ENCODE measurements at regions not wholly inside any gene's neighbourhood (a gene's known extent, or its start where the extent isn't known, plus 50 kb on each side); places are given as distances from the start of the nearest gene placed in this dataset.

DNA sequence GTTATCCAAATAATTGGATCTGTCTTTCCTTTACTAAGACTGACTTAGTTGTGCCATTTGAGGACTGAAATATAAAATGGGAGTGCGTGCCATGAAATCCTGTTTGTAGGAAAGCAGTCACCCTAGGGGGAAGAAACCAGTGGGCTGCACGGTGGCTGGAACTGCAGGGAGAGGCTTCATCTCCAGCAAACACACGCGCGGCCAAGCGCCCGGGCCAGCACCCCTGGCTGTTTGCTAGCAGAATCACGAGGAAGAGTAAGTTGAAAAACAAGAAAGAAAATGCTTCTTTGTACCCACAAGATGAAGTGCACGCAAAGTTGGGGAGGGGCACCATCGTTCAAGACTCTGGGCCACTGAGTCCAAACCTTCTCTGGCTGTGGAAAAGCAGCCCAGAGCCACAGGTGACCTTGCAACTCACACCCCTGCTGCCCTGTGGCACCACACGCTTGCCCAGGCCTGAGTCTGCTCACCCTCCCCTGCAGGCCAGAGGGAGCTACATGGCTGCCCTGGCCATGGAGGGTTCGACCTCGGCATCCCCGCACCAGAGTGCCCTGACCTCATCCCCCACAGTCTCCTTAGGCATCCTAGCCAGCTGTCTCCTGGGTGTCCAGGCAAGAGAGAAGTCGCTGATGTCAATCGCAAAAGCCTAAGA lies 55.2 kb downstream of the IRX2 start:
- DNase-seq: no peak

DNA sequence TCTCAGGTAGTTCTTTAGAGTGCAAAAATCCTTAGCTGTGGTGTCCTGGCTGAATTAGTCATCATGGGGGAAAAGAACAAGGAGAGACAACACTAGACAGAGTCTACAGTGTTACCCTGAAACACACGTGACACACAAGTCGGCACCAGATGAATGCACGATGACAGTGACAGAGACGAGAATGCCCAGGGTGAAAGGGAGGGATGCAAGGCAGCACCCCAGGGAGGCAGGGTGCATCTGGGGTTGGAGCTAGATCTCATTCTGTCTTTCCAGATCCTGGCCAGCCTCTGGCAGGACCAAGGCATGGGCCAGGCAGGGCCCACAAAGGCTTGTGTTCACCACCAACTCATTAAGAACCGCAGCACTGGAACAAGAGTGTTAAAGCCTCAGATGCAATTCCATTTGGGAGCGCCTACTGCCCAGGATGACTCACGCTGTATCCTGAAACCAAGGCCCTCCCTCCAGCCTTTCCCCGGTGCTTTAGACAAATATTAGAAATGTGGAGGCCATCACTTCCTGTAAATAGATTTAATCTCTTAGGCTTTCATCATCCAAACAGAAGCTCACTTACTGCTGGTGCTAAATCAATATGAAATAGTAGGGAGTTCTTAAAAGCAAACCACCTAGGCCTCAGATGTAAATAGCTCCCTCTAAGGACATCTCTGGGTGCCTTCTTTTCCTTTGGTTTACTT lies 56.1 kb downstream of the IRX2 start:
- no peak for DNase-seq

DNA sequence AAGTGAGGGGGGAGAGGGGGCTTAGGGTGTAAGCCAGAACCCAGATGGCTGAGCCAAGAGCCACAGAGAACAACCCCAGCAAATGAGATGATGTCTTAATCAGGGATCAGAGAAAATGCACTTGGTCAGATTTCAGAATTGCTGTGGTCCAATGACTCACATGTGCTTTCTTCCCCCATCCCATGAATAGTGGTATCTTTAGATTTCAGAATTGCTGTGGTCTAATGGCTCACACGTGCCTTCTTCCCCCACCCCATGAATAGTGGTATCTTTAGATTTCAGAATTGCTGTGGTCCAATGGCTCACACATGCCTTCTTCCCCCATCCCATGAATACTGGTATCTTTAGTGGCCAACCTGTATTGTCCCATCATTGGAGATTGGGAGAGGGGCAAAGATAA lies 59.9 kb downstream of the IRX2 start:
- DNase-seq: no peak

DNA sequence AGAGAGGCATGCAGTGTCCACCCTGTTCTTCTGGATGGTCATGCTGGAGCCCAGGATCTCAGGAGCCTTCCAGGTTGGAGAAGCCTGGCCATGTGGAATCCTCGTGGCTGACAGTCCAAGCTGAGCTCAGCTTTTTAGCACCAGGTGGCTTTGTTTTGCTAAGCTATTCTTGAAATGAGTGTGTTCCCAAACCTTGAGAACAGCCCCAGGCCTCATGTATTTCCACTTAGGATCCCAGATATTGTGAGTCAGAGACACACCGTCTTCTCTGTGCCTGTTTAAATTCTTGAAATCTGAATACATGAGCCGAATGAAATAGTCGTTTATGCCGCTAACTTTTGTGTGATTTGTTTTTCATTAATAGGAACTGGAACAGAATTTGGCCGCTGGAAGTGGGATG lies 61.2 kb downstream of the IRX2 start:
- DNase-seq: no peak

DNA sequence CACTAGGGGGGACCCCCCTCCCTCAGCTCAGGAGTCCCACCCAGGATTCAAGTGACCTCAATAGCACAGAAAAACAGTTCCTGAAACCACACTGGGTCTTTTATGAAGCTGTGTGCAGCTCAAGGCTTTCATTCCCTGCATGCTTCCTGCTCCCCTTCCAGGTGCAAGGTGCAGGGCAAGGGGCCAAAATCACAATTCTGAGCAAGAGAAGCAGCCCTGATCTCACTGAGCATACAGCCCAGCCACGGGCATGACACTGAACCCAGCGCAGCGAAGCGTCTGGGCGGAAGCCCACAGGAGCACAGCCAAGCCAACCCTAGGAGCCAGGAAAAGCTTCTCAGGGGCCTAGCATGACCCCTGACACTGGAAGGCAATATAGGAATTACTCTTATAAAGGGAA lies 62.9 kb downstream of the IRX2 start:
- DNase-seq: no peak

DNA sequence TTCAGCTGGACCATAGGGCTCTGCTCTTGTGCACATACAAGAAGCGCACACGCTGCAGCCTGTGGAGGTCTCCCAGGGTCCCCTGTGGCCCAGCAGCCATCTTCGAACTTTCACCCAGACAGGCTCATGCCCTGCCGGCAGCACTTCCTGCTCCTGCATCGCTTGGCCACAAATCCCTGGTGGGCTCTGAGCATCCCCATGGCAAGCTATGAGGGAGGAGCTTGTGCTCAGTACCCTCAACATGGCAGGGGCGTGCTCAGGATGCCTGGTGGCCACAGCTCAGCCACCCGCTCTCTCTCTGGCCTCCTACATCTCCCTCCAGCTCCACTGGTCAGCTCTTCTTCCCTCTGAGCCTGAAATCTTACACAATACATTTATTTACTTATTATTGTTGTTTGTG lies 63.7 kb downstream of the IRX2 start:
- no peak for DNase-seq

DNA sequence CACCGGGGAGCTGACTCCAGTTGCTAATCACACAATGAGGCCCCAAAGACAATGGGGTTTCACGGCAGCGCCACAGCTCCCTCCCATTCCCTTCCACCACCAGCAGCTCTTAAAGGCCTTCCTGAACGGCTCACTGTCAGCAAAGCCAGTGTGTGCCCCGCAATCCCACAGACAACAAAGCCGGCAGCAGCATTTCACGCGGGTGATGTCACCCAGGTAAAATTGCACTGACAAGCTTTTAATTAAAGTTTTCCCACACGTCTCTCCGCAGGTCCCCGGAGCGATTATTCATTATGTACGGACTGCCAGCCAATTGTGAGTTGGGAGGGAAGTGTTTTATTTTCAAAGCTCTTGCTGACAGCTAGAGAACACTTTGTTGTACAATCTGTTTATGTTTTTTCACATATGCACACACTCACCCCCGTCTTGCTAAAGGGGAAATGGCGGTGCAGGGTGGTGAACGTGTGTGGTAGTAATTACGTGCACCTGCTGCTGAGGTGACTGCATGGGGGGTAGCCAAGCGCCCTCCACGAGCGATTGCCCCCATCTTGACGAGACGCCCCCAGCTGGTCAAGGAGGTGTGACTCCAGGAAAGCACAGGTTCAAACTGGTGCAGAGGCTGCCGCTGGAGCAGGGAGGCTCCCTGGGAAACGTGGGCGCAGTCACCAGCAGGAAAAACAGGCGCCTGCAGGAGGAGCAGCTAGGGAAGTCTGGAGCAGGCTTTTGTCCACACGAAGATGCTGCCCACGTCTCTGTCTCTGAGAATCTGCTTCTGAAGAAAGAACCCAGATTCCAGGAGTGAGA lies 65.0 kb downstream of the IRX2 start:
- no peak for DNase-seq

DNA sequence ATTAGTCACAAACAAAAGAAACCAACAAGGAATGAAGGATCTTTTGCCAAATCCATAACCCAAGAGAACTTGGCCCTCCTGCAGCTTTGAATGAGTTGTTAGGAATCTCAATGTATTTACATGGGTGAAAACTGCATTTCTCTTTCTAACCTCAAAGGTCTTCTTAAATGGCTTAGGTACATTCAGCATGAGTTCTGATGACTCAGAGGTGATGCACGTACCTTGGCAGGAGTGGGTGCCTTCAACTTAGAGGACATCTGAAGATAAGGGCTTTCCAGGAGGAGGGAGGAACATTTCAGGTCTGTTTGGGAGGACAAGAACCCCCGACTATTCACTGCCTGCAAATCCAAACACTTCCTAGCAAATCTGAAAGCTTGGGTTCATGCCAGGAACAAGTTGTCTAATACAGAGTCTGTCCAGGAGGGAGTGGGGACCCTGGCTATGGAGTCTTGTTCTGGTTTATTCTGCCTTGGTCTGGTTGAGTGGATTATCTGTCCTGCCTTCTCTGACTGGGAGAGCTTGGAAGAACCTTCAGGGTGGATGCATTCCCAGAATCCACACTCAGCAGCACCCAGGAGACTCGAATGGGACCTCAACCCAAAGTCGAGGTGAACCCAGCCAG lies 65.7 kb downstream of the IRX2 start:
- DNase-seq: no peak

DNA sequence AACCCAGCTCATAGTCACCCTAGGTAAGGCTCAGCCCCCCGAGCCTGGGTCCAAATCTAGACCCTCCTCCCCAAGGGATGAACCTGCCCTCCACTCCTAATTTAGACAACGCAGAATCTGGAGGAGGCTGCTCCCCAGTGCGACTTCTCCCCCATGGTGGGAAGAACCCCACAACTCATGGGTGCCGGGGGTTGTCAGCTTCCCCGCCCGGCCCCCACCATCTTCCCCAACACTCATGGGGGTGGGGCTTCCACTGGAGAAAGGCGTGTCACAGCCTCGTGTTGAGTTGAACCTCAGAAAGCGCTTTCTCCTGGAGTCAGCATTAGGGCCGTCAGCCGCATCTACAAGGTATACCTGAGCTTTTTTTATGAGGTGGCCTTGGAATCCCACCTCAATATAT lies 66.9 kb downstream of the IRX2 start:
- no peak for DNase-seq

DNA sequence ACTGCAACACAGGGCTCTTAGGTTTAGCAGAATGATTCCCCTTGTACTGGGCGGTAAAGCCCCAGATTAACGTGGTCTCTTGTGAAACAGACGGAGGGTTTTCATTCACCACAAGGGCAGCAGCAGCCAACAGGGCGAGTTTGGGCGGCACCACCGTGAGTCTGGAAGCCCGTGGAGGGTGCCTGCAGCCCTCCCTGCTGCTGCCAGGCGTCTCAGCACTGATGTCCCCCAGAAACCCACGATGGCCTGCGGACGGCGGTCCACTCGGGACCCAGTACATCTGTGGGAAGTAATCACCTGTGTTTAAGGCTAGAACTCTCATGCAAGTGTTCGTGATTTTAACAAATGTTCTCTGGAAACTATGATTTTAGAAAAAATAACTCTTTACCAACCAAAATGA lies 67.8 kb downstream of the IRX2 start:
- DNase-seq: no peak

DNA sequence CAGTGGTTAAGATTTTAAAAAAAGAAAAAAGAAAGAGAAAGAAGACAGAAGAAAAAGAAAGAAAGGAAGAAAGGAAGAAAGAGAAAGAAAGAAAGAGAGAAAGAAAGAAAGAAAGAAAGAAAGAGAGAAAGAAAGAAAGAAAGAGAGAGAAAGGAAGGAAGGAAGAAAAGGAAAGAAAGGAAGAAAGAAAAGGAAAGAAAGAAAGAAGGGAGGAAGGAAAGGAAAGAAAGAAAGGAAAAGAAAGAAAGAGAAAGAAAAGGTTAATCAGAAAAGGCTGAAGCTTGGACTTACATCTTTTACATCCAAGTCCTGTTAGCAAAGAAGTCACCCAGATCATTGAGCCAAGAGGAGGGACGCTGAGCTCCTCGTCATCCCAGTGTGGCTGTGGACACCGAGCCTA lies 70.0 kb downstream of the IRX2 start:
- DNase-seq: no peak

DNA sequence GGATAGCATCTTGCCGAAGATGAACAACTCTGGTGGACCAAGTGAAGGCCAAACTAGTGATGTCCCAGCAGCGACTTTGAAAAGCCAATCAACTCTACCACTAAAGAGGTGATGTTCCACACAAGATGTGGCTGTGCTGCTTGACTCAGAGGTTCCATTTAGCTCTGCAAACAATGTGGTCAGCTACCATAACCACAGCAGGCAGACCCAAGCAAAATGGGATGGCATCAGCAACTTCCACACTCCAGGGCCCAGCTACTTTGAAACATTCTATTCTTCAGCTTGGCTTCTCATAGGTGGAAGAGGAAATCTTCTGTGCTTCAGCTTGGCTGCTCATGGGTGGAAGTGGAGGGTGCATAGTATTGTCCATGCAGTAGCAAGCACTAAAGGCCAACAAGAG lies 70.5 kb downstream of the IRX2 start:
- DNase-seq: no peak

DNA sequence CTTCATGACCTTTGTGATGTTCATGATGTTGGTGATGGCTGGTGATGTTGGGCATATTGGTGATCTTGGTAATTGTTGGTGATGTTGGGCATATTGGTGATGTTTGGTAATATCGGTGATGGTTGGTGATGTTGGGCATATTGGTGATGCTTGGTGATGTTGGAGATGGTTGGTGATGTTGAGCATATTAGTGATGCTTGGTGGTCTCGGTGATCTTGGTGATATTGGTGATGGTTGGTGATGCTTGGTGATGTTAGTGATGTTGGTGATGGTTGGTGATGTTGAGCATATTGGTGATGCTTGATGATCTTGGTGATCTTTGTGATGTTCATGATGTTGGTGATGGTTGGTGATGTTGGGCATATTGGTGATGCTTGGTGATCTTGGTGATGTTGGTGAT lies 73.8 kb downstream of the IRX2 start:
- no peak for DNase-seq

DNA sequence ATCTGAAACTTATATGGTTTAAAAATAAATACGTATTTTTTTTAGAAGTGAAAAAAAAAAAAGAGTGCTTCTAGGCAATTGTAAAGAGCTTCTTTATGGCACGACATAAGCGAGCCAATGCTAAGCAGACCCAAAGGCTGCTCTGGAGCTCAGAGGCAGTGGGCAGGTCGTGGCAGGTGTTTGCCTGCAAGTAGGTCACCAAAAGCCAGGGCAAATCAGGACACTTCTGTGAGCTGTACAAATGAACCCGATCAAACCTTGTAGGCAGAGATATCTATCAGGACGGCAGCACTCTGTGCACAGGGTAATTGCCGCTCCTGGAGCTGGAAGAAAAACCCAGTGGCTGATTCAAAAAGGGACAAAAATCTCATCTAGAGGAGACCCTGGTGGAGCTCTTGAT lies 75.9 kb downstream of the IRX2 start:
- no peak for DNase-seq

DNA sequence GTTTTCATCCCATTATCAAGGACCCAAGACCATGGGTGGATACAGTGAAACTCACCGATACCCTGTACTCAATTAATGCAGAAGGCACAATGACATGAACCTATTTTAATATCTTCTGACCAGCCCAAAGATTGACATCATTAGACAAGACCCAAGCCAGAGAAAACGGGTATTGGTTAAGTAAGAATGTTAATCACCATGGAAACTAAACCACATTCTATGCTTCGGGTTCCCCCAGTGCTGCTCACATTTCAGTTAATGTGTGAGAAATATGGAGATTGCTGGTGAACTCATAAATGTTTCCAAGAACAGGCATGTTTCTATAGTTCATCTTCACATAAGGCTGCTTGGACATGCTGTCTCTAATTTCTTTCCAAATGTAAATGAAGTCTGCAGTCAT lies 77.0 kb downstream of the IRX2 start:
- DNase-seq: no peak

DNA sequence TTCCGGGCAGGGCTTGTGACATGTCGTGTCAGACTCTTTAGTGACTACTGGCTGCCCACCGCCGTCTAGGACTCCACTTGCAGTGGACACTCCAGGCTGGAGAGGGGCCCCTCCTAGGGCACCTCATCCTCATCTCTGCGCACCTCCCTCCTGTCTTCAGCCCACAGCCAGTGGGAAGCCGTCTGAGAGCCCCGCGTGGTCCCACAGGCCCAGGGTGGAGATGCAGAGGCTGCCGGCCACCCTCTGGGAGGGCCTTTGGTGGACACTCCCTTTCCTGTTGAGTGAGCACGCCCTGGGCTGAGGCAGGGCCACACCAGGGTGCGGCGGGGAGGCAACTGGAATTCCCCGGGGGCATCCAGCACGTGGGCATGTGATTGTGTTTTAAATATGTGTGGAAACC lies 80.5 kb downstream of the IRX2 start:
- DNase-seq: no peak

DNA sequence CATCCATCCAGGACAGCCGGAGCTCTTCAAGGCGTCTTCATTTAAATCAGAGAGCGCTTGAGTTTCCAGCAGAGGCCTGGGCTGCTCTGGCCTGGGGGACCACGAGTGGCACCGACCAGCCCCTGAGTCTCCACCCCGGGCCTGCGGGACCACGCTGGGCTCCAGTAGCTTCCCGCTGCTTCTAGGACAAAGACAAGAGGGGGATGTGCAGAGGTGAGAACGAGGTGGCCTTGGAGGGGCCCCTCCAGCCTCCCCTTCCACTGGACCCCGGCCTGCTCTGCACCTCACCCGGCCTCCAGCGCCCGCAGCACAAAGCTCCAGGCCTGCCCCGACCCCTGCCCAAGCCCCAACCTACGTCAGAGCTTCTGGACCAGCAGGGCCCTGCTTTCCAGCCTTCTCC lies 81.6 kb downstream of the IRX2 start:
- DNase-seq: no peak

DNA sequence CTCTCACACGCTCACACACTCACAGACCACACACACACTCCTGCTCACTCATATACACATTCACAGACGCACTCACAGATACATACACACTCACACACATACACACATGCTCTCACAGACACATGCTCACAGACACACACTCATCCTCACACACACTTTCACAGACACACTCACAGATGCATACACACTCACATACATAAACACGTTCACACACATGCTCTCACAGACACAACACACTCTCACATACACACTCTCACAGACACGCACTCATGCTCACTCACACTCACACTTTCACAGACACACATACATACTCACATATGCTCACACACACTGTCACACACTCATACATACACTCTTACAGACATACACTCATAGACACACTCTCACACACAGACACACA lies 82.2 kb downstream of the IRX2 start:
- DNase-seq: no peak

DNA sequence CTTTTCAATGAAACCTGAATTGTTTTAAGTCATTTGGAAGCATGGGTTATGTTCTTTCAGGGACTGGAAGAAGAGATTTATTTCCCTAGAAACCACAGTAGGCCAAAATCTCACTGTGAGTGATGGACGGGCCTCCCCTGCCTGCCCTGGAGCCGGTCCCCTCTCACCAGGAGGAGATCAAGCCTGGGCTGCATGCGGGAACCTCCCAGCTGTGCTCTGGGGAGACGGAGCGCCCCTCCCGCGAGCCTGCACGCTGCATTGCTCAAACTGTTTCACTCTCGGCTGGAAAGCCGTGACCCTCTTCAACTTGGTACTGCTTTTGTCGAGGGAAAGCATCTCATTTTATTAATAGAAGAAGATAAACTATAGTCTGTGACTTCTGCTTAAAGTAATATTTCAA lies 85.4 kb downstream of the IRX2 start:
- no peak for DNase-seq

DNA sequence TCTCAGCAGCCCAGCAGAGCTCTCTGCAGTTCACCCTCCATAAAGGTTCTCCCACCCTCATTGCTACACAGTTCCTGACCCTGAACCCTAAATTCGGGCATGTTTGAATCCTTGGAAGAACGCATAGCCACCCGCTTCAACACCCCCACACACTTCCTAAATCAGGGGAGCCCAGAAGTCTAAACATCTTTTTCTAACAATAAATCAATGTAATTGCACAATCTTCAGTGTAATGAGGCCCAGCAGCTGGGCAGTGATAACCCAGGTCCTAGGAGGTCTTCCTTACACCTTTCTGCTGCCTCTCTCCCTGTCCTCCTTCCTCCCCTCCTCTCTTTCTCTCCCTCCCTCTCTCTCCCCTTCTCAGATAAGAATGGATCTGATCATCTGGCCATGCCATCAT lies 88.0 kb downstream of the IRX2 start:
- no peak for DNase-seq

DNA sequence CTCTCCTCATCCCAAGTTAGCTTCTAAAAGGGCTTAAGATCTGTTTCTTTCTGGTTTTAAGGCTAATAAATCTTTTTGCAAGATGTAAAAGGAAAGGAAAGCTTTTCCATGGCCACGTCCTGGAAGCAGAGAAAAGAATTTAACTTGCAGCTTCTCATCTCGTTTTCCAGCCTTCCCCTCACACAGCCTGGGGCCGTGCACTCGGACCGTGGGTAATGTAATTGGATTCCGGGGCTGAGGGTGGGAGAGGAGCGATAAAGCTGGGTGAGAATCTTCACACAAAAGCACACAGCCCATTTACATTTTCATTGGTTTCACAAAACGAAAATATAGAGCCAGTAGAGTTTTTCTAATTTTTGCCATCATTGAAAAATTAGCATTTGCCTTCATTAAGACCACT lies 91.2 kb downstream of the IRX2 start:
- no peak for DNase-seq

DNA sequence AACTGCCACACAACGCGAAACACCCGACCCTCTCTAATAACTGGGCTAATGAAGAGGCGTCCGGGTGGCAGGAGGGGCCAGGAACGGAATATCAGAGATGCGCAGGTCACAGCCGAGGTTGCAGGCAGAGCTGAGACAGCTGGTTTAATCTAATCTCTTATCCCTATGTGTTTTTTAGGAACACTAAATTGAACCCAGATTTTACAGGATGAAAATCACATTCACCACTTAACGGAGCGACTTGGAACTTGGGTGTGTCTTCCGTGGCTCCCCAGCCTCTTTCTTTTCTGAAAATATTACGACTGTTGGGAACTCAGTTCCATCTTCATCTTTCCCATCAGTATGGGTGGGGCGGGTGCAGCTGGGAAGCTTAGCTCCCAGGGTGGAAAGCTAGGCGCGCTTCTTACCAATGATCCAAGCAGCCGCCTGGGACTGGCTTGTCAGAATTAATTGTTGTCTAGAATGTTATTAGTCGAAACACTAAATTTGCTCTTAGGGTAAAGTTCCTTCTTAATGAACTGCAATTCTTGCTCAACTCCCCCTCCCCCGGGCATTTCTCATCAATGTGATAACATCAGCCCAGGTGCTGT lies 92.5 kb downstream of the IRX2 start:
- DNase-seq: no peak

DNA sequence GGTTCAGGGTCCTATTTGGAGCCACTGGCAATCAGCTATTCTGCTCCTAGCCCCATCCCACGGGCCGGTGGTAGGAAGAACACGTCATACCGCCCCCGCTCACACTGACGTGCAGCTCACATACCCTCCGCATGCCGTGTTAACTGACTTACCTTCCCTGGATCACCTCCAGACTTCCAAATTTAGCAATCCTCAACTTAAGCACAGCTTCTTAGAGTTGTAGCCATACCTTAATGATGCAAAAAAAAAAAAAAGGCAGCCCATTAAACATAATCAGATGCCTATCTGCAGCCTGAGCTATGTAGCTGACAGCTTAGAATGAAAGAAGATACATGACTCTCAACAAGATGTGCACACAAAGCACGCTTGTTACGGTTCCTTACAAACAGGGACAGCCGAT lies 93.0 kb downstream of the IRX2 start:
- no peak for DNase-seq

DNA sequence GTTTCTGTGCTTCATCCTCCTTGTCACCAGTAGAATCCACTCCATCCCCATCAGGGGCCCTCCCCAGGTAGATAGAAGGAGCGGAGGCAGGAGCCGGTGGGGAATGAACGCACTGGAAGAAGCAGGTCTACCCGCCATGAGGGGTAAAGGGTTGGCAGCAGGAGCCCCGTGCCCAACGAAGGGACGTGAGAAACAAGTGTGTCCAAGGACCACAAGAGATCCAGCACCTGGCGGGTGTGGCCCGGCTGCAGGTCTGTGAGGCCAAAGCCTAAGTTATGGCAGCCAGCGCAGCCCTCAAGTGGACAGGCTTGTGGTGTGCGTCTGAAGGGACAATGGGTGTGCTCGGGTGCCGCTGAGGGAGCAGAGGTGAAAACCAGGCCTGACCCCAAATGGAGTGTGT lies 94.3 kb downstream of the IRX2 start:
- DNase-seq: no peak

All from activated CD4-positive, CD25-positive, alpha-beta regulatory T cell (primary cell).